ENCODE measurements at regions not wholly inside any gene's neighbourhood (a gene's known extent, or its start where the extent isn't known, plus 50 kb on each side); places are given as distances from the start of the nearest gene placed in this dataset.

DNA sequence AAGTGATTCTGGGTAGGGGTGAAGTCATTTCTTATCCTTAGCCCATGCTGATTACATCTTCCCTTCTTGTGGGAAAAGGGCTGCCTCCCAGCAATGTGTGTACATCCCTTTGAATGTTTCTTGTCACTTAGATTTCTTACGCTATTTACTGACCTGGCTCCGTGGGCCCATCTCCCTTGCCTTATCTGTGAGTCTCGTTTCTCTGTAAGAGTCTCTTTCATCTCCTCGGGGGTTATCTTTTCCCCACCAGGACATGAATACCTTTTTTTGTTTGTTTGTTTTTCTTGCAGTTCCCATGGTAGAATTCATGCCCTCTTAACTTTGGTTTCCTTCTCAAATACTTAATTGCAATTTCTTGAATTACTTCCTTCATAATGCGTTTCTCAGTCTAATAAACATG lies 107.7 kb downstream of the BAMBI start:
- DNase-seq = no peak

DNA sequence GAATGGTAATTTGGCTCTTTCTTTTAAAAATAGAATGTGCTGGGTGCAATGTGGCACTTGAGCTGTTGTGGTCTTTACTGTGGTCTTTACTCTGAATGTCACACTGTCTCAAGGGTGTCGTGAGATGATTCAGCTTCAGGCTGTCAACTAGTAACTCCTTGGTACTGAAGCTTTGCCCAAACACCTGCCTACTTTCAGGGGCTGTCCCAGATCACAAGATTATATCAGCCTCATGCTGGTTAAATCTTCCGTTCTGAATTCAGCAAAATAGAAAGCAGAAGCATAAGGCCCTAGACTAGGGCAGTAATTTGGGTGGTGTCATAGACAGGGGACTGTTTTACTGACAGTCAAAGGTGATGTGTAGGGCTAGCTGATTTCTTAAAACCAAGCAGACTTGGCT lies 110.9 kb downstream of the BAMBI start:
- DNase-seq = no peak

DNA sequence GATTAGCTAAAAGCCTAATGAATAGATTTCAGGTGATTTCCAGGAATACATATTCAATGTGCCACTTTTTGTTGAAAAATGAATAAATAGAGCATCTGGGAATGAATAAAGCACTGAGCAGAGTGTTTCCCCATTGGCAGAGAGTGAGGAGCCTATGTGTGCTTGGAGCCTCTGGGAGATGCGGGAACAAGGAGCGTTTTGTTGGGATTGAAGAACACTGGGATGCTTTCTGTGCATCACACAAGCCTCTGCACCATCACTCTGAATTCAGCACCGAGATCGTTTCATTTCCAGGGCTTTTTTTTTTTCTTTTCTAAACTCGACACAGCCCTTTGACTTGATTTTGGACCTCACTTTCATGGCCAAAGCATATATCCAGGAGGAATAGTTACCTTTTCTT lies 111.4 kb downstream of the BAMBI start:
- DNase-seq = no peak

DNA sequence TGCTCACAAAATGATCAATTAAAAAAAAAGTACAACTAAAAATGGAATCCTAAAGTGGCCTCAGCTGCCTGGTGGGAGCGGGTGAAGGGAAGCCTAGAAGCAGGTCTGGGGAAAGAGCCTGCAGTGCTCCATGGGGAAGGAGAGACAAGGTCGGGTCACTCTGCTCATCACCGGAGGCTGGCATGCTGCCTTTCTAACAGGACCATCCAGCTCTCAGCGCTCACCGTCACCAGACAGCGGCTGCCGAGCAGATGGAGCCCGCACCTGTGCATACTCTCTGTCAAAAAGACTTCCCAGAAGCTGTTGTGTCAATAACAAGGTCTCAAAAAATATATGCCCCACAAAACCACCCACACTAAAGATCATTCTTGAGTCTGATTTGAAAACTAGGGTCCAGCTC lies 112.8 kb downstream of the BAMBI start:
- DNase-seq = no peak

DNA sequence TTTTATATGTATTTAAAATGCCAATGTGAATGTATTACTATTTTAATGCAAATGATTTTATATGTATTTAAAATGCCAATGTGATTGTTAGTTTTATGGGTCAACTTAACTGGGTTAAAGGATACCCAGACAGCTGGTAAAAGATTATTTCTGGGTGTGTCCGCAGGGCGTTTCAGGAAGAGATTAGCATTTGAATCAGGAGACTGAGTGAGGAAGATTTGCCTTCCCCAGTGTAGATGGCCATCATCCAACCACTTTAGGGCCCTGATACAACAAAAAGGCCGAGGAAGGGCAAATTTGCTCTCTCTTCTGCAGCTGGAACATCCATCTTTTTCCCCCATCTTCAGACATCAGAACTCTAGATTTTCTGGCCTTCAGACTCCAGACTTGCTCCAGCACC lies 116.2 kb downstream of the BAMBI start:
- DNase-seq = no peak

DNA sequence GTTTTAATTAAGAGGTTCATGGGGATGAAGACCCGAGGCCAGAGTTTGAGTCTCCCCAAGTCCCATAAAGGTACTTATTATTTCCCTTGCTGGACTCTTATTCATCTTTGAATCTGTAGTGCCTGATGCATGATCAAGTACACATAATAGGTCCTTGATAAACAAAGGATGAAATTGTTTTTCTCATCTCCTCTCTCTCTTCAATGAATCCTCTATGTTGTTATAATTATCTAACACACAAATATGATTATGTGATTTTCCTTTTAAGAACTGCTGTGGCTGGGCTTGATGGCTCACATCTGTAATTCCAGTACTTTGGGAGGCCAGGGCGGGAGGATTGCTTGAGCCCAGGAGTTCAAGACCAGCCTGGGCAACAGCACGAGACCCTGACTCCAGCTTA lies 117.7 kb downstream of the BAMBI start:
- DNase-seq = no peak

DNA sequence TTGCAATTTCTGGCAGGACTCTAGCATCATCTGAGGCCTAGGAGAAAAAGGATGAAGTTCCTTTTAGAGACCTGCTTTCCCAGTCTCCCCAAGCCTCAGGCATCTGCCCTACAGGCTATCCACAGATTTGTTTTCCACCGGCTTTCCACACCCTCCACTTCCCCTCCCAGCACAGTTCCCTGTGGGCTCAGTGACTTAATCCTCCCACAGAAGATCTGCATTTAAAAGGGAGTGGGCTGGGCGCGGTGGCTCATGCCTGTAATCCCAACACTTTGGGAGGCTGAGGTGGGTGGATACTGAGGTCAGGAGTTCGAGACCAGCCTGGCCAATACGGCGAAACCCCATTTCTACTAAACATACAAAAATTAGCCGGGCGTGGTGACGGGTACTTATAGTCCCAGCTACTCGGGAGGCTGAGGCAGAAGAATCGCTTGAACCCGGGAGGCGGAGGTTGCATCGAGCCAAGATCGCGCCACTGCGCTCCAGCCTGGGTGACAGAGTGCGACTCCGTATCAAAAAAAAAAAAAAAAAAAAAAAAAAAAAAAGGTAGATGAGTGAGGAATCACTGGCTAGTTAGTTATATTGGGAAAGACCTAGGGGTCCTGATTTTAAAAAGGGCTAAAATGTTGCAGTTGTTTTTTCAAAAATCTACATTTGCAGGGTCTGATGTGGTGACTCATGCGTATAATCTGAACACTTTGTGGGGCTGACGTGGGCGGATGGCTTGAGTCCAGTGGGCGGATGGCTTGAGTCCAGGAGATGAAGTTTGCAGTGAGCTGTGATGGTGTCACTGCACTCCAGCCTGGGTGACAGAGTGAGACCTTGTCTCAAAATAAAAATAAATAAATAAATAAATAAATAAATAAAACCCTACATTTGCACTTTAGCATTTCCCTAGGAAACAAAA lies 119.5 kb downstream of the BAMBI start:
- DNase-seq = no peak

DNA sequence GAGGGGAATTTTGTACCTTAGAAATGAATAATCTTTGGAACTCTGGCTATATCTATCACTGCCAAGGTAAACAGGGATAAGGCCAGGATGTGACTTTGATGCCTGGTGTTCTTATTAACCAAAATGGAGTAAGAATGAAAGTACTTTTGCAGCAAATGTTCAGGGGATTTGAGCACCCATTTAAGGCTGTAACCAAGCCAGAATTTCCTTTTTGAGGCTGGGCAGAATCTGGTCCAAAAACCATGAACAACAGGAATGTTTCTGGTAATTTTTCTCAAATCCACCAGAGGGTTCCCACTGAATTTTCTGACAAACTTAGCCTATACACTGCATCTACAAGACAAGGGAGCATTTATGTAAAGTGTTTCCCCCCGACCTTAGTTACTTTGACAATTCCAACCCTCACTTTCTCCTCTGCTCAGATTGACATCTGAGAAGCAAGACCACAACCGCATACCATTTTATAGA lies 120.6 kb downstream of the BAMBI start:
- no peak for DNase-seq

DNA sequence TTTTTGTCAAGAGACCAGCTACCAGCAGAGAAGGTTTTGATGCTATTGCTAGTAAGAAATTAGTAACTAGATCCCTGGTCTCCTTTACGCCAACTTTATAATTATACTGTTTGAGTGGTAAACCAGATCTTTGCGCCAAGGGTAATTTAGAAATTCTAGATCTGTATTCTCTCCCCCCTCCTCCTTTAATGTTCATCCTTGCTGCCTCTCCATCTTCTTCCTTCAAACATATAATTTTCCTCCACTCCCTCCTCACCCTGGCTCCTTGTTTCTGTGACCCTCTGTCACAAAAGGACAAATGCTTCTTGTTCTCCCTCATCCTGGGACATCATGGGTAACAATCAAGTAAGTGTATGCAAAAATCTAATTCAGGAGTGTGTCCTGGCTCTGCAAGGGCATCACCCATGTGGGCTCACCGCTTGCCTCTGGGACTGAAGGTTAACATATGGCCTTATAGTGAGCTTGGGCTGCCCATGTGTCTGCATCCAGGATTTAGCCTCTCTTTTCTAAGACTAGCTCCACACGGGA lies 121.2 kb downstream of the BAMBI start:
- no peak for DNase-seq

DNA sequence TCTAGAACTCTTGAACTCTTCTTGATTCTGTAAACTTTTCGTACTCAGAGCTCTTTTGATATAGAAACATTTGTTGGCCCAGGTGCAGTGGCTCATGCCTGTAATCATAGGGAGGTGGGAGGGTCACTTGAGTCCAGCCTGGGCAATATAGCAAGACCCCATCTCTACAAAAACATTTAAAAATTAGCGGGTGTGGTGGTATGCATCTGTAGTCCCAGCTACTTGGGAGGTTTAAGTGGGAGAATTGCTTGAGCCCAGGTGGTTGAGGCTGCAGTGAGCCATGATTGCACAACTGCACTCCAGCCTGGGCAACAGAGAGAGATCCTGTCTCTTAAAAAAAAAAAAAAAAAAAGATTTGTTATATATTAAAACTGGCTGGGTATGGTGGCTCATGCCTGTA lies 121.6 kb downstream of the BAMBI start:
- DNase-seq = no peak

DNA sequence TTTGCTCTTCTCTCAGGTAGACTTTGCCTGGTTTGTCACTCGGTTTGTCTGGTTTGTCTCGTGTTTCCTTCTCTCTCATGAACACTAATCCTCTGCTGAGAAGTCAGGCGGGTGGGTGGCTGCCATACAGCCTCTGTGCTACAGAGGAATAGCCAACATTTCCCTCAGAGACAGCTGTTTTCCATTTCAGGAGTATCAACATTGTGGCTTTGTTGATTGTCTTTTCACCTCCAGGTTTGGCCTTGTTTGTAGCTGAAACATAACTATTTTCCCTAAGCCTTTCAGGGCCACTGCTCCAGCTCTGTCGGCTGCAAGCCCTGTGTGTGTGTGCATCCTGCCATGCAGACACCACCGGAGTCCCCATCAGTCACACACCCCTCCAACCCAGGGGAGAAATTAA lies 122.8 kb downstream of the BAMBI start:
- DNase-seq = no peak

DNA sequence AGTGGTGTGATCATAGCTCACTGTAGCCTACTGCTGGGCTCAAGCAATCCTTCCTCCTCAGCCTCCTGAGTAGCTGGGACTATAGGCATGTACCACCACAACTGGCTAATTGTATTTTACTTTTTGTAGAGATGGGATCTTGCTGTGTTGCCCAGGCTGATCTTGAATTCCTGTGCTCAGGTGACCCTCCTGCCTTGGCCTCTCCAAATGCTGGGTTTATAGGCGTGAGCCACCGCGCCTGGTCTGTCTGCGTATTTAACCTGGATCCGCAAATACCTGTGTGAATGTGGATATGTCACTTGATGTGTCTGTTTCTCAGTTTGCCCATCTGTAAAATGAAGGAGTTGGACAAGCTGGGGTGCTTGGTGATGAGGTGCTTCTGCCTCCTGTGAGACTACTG lies 123.9 kb downstream of the BAMBI start:
- no peak for DNase-seq

DNA sequence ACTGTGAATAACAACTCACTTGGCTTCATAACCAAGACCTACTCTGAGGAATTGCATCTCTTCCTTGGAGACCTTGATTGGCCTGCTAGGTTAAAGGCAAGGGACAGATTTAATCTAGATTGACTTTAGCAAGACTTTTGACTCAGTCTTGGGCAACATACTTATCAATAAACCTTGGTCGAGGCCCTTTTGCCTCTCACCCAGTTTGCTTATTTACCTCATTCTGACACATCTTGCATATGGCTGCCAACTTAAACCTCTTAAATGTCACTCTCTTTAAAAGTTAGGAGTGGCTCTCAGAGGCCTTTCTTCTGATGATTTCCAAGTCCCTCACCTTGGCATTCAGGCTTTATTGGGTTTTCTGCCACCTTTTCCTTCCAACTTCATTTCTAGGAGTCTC lies 124.5 kb downstream of the BAMBI start:
- no peak for DNase-seq

DNA sequence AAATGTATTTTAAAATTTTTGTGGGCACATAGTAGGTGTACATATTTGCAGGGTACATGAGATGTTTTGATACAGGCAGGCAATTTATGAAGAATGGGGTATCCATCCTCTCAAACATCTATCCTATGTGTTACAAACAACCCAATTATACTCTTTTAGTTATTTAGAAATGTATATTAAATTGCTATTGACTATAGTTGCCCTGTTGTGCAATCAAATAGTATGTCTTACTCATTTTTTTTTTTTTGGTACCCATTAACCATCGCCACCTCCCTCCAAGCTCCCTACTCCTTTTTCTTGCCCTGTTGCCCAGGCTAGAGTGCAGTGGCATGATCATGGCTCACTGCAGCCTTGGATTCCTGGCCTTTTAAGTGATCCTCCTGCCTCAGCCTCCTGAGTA lies 128.1 kb downstream of the BAMBI start:
- no peak for DNase-seq

DNA sequence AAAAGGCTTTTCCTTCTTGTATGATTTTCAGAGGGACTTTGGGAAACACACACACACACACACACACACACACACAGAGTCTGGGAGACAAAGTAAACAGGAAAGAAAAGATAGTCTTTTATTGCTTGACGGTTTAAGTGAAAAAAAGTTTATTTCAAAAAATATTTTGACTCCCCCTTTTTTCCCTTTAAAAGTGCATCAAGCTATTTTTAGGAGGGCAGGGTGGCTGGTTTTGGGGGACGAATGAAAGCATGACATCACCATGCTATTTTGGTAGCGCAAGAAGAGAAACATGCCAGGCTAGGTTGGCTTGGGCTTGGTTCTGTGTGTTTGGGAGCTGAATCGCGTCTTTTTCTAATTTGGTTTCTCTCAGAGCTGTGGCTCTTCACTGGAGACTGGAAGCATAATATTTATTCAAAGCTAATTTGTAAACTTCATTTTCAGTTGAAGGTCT lies 129.2 kb downstream of the BAMBI start:
- DNase-seq = no peak

DNA sequence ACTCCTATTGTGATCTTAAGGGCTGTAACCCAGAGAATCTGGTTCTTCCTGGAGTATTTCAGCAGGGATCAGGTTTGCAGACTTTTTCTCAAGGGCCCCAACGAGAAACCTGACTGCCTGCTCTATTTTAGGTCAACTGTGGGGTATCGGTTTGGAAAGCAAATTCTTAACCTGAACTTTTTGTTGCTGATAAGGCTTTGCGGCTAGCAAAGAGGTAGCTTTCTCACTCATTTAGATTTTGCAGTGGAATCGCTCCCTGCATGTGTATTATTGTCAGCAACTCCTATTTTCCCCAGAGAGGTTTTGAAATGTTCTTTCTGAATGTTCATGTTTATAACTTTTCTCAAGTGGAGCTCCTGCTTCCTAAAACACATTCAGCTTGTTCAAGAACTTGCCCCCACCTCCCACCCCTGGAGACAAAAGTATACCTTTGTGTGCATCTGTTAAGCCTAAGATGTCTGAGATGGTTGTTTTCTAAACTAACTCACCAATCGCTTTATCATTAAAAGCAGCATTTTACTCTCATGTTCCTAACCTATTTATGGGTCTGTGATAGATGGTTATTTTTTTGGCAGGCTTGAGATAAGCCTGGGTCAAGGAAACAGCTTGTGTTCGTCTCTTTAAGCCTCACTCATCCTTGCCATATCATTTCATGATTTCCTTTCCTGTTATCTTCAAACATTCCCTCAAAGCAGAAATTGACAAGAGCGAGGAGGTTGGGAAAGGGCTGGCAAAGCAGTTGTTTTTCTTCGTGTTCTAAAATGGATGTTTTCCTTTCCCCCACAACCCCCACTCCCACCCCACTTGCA lies 129.8 kb downstream of the BAMBI start:
- no peak for DNase-seq

DNA sequence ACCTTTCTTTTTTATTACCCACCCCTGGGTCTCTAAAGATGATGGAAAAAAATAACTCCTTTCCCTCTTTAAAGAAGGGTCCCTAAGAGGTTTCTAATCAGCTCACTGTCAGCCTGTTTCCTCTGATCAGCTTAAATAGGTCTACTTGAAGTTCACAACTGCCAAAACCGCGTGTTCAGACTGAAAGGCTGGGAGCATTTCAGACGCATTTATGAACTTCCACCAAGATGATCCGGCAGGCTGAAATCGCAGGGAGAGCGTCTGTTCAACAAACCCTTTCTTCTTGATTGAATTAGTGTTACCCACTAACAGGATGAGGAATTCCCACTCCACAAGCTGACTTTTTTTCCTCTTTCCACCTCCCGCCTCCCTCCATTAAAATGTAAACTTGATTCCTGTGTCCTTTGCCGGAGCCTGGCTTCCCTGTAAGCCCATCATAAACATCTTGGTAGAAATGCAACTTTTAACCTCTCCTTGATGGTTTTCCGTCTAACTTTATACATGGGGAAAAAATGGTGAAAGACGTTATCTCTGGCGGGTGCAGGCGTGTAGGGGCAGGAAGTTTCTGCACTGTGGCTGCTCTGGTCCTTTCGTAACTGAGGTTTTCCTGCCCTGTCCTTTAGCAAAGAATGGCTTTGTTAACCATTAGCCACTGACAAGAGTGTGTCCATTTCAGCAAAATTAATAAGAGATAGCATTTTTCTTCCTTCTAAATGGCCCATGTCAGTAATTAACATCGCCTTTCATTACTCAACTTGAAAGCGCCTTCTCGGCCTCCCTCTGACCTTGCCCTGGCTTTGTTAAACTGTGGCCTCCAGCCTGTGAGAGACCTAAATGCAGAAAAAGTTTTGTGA lies 130.7 kb downstream of the BAMBI start:
- DNase-seq = no peak

DNA sequence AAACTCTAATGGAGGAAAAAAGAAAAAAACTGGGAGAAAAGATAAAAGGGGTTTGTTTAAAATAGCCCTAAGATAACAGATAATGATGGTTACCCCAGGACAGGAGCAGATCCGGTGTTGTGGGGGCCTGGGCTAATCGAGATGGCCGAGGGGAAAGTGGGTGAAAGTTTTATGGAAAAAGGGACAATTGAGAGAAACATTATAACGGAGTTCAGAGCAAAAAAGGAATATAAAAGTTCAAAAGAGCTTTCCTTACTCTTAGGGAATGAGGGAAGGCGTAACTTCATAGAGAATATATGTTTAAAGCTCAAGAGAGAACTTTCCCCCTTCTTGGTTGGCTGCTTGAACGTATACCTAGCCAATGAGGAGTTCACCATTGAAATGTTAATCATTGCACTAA lies 131.4 kb downstream of the BAMBI start:
- no peak for DNase-seq

DNA sequence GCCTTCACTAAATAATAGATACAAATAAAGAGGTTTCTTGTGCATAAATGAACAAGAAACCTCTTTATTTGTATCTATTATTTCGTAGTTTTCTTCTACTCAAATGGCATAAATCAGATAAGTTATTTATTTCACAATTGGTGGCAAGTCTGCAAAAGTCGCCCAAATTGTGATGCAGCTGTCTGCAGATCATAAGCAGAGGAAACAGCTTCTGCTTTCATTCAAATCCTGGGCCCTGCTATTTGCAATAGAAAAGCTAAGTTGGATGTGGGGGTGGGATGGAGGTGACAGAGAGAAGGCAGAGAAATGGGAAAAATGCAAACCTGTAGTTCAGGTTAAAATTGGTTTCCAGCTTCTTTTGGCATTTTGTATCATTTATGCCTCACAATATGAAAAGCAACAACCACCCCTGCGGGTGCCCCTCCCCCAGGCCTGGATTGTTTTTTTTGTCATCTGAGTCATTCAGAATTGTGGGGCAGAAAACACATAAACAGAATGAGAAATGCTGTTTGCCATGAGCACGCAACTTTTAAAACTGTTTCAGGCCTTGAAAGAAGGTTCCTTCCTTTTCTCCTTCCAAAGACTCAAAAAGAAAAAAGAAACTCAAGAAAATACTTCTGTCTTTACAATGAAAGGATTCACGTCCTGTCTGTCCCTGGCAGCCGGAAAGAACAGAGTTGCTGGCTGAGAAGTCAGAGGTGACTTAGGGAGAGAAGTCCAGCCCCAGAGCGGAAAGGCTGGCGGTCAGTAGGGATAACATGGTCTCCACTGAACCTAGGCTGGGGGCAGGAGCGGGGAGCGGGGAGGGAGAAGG lies 132.9 kb downstream of the BAMBI start:
- no peak for DNase-seq

DNA sequence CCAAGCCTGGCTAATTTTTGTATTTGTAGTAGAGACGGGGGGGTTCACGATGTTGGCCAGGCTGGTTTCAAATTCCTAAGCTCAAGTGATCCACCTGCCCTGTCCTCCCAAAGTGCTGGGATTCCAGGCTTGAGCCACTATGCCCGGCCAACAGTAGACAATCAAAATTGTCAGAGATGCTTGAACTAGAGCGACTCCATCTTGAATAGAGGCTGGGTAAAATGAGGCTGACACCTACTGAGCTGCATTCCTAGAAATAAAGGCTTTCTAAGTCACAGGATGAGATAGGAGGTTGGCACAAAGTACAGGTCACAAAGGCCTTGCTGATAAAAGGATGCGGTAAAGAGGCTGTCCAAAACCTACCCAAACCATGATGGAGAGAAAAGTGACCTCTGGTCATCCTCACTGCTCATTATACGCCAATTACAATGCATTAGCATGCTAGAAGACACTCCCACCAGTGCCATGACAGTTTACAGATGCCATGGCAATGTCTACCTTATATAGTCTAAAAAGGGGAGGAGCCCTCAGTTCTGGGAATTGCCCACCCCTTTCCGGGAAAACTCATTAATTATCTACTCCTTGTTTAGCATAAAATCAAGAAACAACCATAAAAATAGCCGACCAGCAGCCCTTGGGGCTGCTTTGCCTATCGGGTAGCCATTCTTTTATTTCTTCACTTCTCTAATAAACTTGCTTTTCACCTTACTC lies 134.5 kb downstream of the BAMBI start:
- DNase-seq = no peak

All from CD4-positive, alpha-beta T cell treated with Interferon alpha-2 for 1 hour (primary cell).